ENCODE measurements at regions not wholly inside any gene's neighbourhood (a gene's known extent, or its start where the extent isn't known, plus 50 kb on each side); places are given as distances from the start of the nearest gene placed in this dataset.

DNA sequence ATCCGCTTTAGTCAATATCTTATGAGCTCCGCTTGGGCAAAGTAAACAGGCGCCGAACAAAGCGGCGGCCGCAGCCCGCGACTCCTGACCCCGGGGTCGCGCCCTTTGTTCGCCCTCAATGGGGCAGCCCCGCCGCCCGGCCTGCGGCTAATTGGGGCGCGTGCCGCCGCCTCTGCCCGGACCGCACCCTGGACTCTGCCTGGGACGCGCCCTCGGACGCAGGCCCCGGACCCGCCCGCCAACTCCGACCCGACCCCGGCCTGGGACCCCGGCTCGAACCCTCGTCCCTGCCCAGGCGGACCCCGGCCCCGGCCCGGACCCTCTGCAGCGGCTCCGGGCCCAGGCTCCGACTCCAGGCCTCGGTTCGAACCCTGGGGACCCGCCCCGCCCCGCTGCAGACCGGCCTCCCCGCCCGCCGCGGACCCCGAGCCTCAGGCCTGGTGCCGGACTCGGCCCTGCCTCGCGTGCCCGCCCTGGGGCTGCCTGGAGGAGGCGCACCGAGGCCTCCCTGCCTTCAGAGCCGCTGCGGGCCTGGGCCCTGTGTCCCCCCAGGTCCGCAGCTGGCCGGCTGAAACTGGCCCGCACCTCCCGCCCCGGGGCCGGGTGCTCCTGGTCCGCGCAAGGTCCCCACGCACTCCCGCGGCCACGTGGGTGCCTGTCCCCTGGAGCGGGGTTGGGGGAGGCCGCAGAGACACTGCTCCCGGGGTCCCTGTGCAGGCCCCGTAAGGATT is 84.7 kb upstream of the WNT7B start:
- TF ChIP-seq, protein P1, sequence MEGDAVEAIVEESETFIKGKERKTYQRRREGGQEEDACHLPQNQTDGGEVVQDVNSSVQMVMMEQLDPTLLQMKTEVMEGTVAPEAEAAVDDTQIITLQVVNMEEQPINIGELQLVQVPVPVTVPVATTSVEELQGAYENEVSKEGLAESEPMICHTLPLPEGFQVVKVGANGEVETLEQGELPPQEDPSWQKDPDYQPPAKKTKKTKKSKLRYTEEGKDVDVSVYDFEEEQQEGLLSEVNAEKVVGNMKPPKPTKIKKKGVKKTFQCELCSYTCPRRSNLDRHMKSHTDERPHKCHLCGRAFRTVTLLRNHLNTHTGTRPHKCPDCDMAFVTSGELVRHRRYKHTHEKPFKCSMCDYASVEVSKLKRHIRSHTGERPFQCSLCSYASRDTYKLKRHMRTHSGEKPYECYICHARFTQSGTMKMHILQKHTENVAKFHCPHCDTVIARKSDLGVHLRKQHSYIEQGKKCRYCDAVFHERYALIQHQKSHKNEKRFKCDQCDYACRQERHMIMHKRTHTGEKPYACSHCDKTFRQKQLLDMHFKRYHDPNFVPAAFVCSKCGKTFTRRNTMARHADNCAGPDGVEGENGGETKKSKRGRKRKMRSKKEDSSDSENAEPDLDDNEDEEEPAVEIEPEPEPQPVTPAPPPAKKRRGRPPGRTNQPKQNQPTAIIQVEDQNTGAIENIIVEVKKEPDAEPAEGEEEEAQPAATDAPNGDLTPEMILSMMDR (conservative IDR thresholded peaks at IDR 0.05) = 0 out of 3 replicates have a peak, but pooled peaks have one; percentile 9
- H3K79me1 ChIP-seq (ENCODE audit: insufficient read depth, low read depth, low read length, poor library complexity, severe bottlenecking) = no peaks in the 10 kb centered on the region
- H4K8ac ChIP-seq (replicated peaks; ENCODE audit: insufficient read length, low read depth, low read length) = no peak overlapping the region
- H3T11ph ChIP-seq (ENCODE audit: low read length) = no peak overlapping the region
- H4K20me1 ChIP-seq (ENCODE audit: control insufficient read depth, insufficient read depth, insufficient read length) = no peaks in the 10 kb centered on the region
- no peak overlapping the region for H3K27ac ChIP-seq (ENCODE audit: insufficient read length, low read depth, low read length)
- no peak overlapping the region for H3K27ac Mint-ChIP-seq
- no peak overlapping the region for H3K4ac ChIP-seq (ENCODE audit: low read depth, low read length)
- no peak overlapping the region for H3K4me2 ChIP-seq (ENCODE audit: insufficient read depth, insufficient read length, low read length)
- H2AFZ ChIP-seq (ENCODE audit: low read length) = no peak overlapping the region
- H4K5ac ChIP-seq (ENCODE audit: insufficient read length, low read depth, low read length) = no peak overlapping the region
- H3K9ac ChIP-seq (ENCODE audit: extremely low read depth, insufficient read length, low read length) = no peak overlapping the region
- H3K9me3 ChIP-seq (ENCODE audit: control insufficient read depth, low read depth, low read length) = no peaks in the 10 kb centered on the region
- H2BK120ac ChIP-seq (ENCODE audit: low read depth, low read length, poor library complexity, severe bottlenecking) = no peak overlapping the region
- no peaks in the 10 kb centered on the region for H3K23me2 ChIP-seq (ENCODE audit: insufficient read length, low read depth, low read length, poor library complexity, severe bottlenecking)
- H2BK5ac ChIP-seq (ENCODE audit: insufficient read length, low read length) = no peak overlapping the region
- no peak overlapping the region for H2BK20ac ChIP-seq (ENCODE audit: low read depth, low read length, poor library complexity, severe bottlenecking)
- H3K18ac ChIP-seq (ENCODE audit: insufficient read length, low read depth, low read length) = no peak overlapping the region
- no peaks in the 10 kb centered on the region for H3K36me3 Mint-ChIP-seq (ENCODE audit: insufficient read depth in 1 of 3, low read depth in 3 of 3)
- H3K56ac ChIP-seq (ENCODE audit: insufficient read length, low read depth, low read length) = no peak overlapping the region
- DNase-seq = peak; percentile 69
- H3K27me3 Mint-ChIP-seq (ENCODE audit: low read depth) = peaks cover 12% of the 10 kb centered on the region
- no peak overlapping the region for H2BK12ac ChIP-seq (ENCODE audit: insufficient read length, low read depth, low read length)
- no peak overlapping the region for H2AK5ac ChIP-seq (ENCODE audit: insufficient read length, low read length)
- no peaks in the 10 kb centered on the region for H3K4me1 ChIP-seq (ENCODE audit: insufficient read depth, low read length)
- no peak overlapping the region for H2BK15ac ChIP-seq (ENCODE audit: low read depth, low read length)
- no peak overlapping the region for H3K23ac ChIP-seq (ENCODE audit: insufficient read length, low read depth, low read length)
- no peak overlapping the region; the same call in 1 of the 2 replicates for H3K14ac ChIP-seq (ENCODE audit: insufficient read depth, low read length)
- H4K91ac ChIP-seq (ENCODE audit: insufficient read length, low read depth, low read length) = no peak overlapping the region
- no peaks in the 10 kb centered on the region for H3K27me3 ChIP-seq (ENCODE audit: insufficient read depth, low read length)
- no CpG with 5 or more reads among the region's 79 CpGs for WGBS (ENCODE audit: extremely low coverage, insufficient read length, low lambda C conversion rate)
- no peaks in the 10 kb centered on the region for H3K4me1 Mint-ChIP-seq
- no peak overlapping the region for H3K4me3 Mint-ChIP-seq
- H3K9me3 Mint-ChIP-seq = no peaks in the 10 kb centered on the region
- no peaks in the 10 kb centered on the region for H3K79me2 ChIP-seq (ENCODE audit: insufficient read depth, low read length)
